Stimulated activated CD8-positive, alpha-beta memory T cell treated with anti-CD3 and anti-CD28 coated beads, Interleukin-7, amount 100 ng/mL, for 24 hours (primary cell): ENCODE measurements at regions not wholly inside any gene's neighbourhood (a gene's known extent, or its start where the extent isn't known, plus 50 kb on each side); places are given as distances from the start of the nearest gene placed in this dataset.
"Not testable (repeated sequence)": the region's sequence is repeated elsewhere in the genome, so short reads cannot be mapped to it uniquely, and the experiment has no call there.

Source experiments
- DNase-seq: peaks from one replicate; pipeline ENCODE4 v3.0.0-alpha.2; 2020; ENCODE audit warnings: low read depth

DNA sequence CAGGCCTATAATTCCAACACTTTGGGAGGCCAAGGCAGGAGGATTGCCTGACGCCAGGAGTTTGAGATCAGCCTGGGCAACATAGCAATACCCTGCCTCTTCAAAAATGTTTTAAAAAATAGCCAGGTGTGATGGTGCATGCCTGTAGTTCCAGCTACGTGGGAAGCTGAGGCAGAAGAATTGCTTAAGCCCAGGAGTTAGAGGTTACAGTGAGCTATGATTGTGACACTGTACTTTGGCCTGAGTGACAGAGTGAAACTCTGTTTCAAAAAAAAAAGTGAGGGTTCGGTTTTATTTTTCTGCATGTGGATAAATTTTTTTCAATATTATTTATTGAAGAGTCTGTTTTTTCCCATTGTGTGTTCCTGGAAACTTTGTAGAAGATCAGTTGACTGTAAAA, 208.1 kb downstream of the SLC4A3 start:
- DNase-seq = no peak

DNA sequence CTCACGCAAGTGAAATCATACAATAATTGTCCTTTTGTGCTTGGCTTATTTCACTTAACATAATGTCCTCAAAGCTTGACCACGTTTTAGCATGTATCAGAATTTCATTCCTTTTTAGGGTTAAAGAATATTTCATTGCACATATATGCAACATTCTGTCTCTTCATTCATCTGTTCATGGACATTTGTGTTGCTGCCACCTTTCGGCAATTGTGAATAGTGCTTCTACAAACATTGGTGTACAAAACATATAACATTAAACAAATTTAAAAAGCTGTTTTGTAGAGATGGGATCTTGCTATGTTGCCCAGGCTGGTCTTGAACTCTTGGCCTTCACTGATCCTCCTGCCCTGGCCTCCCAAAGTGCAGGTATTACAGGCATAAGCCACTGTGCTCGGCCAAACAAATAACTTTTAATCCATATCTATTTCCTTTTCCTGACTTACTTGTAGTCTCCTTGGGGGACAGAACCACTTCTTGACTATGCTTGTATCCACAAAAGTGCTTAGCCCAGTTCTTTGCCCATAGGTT, 209.3 kb downstream of the SLC4A3 start:
- DNase-seq = no peak

DNA sequence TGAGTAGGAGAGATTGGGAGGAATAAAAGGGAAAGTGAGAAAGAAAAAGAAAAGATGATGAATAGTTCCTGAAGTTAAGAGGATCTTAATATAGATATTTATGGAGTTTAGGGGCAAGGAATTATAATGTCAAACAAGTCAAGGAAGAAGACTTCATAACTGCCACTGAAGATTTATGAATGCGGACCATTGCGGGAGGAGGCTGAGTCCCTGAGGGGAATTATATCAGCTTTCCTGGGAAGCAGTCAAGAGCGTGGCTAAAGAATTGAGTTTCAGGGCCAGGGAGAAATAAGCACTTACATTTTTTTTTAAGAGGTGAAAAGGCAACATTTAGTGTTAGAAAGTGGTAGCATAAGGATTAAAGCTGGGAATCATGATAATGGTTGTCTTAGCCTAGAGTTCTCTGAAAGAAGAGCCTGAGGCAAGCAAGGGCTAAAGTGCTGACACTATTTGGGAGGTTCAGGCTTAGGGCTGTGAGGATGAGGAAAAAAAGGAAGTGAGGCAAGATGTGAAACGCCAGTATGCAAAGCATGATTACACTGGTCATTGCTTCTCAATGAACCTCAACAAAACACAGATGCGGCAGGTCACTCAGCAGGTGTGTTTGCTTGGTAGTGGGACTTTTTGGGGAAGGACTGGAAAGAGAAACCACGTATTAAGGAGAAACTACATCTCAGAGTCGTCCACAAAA, 217.1 kb downstream of the SLC4A3 start:
- DNase-seq = no peak

DNA sequence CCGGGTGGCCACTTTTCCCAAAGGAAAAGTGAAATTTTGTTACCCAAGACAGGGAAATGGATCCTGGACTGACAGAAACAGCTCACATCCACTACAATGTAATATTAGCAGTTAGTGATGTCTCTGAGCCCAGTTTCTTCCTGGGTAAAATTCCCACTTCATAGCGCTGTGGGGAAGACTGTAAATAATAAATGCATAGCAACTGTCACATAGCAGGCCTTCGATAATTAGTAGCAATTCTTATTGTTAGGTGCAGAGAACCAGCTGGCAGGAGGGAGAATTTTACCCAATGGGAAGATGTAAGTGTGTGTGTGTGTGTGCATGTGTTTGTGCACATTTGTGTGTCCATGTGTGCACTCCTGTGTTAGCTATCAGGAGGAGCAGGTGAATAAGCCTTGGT, 221.5 kb downstream of the SLC4A3 start:
- no peak for DNase-seq

DNA sequence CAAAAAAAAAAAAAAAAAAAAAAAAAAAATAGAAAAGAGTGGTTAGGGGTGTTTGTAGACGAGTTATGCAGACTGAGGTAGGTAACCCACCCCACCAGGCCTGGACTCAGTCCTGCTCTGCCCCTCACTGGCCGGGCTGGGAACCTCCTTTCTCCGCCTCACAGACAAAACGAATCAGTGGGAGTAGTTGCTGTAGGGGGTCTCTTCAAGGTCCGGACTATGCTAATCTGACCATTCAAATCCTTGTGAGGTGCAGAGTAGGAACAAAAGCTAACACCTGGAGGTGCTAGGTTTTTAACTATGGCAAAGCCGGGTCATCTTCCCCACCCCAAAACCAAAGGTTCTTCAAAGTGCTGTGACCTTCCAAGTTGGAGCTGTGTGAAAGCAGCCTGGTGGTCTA, 223.7 kb downstream of the SLC4A3 start:
- no peak for DNase-seq

DNA sequence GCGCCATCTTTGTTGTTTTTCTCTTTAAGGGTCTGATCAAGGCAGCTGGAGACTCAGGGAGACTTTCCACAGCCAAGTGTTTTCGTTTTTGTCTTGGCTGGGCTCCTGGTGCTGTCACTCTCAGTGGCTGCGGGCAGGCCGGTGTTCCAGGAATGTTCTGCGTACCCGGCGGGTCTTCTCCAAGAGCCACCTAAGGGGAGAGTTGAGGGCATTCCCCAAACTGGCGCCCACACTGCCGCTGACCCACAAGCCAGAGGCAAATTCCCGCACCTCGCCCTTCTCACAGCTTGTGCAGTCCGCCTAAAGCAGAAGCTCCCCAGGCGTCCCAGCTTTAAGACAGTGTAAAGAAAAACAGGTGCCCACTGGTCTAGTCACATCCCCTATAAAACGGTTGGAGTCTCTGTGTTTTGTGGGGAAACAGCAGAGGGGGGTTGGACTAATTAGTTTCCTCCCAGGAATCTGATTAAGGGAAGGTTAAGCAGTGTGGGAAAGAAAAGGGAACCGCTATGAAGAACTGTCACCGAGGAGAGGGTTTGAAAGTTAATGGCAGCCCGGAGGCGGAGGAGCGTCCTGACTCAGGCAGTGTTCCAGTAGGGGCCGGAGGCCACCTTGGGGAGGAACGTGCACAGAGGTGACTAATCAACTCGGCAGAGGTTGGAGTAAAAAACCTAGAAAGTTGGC, 224.5 kb downstream of the SLC4A3 start:
- no peak for DNase-seq

DNA sequence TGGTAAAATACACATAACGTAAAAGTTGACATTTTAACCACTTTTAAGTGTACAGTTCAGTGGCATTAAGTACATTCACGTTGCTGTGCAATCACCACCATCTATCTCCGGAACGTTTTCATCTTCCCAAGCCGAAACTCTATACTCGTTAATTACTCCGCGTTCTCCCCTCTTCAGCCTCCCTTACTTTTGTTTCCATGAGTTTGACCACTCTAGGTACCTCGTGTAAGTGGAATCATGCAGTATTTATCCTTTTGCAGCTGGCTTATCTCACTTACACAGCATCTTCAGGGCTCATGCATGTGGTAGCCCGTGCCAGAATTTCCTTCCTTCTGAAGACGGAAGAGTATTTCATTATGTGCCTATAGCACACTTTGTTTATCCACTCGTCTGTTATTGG, 225.2 kb downstream of the SLC4A3 start:
- no peak for DNase-seq

DNA sequence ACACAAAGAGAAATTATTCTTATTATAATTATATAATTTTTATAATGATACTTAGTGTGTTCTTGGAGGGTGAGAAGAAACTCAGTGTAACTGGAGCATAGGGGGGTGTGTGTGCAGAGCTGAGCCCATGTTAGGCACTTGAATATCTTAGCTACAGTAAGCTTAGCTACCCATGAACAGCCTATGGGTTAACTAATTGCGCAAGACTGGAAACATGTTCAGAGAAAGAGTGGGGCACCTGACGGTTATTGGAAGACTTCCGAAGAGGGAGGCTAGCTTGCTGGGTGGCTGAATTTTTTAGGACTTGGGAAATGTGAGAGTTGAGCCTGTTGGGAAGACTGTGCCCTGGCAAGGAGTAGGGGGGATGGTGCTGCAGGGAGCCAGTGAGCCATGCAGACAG, 229.2 kb downstream of the SLC4A3 start:
- DNase-seq = no peak

DNA sequence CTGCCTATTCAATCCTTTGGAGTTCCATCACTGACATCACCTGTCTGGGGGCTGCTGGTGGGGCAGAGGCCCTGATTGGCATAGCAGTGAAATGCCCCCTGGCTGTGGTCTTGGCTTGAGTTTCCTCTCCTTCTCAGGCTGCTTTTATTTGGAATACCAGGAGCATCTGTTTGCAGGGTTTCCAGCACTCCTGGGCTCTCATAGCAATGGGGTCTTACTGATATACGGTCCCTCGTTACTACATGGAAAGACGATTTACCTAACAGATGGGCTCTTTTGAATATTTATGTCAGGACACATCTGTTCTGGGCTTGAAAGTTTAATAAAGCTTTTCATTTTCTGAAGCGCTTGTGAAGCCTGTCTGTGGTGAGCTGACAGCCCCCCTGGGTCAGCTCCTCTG, 230.3 kb downstream of the SLC4A3 start:
- no peak for DNase-seq

DNA sequence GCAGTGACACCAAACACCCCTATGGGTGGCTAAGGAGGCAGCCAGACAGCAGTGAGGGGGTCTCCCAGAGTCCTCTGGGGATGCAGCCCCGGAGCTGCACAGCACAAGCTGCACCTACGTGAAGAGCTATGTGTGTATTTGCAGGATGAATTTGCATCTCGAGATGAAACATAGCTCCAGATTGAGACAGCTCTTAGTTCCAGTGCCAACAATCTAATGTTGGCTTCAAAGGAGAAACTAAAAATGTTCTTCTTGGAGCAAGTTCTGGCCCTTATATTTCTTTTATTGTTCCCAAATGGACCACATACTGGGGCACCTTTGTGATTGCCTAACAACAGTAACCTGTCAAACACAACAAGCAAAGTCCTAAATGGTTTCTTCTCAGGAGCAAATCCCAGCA, 233.9 kb downstream of the SLC4A3 start:
- DNase-seq = no peak

DNA sequence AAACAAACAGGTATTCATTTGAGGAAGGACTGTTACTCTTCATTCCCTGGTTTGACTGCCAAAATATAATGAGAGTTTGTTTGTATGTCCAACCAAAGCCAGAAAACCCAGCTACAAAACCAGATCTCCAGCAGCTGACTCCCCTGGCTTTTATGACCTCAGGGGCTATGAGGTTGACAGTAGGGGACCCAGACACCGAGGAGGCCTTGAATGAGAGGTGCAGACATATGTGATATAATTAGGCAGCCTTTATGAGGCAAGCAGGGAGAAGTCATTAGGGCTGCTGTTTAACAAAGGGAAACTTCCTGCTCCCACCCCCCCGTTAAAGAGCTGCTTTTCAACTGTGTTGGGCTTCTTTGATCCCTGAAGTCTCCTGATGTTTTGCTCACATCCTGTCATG, 236.7 kb downstream of the SLC4A3 start:
- no peak for DNase-seq

DNA sequence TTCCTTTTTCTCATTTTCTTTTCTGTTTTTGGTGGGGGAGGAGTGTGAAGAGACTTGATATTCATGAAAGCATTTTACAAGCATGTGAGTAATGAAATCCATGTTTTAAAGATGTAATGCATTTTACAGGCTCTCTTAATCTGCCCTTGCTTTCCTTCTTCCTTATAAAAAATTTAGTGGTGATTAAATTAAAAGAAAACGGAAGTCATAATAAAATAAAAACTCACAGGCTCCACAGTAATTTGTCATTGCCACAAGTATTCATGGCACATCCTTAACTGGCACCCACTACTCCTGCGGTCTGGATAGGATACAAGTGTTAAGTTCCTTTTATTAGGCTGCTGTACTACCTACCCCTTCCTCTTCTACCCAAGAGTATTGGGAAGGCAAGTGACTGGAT, 241.2 kb downstream of the SLC4A3 start:
- no peak for DNase-seq

DNA sequence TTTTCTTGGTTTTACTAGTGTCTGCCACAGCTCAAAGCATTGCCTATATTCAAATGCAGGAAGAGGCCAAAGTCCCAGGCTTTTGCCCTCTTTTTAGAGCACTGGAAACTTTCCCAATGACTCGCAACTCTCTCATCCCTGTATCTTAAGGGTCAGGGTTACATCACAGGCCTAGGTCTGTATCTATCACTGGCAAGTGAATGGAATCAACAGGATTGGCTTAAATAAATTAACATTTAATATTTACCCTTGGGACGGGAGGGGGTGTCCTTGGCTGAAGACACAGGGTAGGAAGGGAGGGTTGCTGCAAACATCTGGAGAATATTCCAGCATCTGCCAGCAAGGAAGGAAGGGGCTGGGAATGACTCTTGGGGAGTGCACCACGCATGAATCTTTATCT, 242.6 kb downstream of the SLC4A3 start:
- DNase-seq = no peak

DNA sequence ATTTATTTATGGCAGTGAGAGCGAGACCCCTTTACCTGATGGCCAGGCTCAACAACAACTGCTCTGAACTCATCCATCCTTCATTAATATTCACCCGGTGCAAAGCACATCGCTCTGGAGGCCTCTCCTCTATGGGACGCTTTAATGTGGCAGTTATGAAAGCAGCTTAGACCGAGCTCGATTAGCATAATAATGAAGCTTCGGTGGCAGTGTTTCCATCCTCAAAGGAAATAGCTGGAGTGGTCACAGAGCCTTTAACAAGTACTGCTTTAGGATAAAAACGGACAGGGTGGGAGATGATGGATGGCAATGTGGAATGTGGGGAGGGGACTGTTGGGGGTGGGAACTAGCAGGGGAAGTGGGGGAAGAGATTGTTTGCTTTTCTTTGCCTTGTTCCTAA, 243.9 kb downstream of the SLC4A3 start:
- DNase-seq = no peak

DNA sequence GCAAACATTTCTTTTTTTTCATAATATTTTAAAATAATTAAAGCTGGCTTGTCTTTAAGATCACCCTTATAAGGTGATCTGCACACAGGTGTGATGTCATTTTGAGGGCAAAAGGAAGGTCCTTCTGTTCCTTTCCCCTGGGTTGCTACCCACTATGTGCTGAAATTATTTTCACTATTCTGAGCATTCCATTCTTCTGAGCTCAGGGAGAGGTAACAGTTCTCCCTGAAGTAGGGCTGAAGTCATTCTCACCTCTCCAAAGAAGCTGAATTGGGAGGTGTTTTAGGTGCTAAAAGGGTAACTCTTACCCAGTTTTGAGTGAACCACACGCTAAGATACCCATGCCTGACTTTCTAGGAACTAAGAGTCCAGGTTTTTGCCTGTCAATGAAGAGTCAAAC, 247.6 kb downstream of the SLC4A3 start:
- no peak for DNase-seq

DNA sequence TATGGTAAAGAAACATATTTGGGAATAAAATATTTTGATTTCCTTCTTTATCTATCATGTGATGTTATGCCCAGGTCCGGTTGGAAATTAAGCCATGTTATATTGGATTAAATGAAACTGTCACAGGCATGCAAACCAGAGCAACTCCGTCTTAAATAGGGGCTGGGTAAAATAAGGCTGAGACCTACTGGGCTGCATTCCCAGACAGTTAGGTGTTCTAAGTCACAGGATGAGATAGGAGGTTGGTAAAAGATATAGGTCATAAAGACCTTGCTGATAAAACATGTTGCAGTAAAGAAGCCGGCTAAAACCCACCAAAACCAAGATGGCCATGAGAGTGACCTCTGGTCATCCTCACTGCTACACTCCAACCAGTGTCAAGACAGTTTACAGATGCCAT, 248.6 kb downstream of the SLC4A3 start:
- DNase-seq = not testable (repeated sequence)

DNA sequence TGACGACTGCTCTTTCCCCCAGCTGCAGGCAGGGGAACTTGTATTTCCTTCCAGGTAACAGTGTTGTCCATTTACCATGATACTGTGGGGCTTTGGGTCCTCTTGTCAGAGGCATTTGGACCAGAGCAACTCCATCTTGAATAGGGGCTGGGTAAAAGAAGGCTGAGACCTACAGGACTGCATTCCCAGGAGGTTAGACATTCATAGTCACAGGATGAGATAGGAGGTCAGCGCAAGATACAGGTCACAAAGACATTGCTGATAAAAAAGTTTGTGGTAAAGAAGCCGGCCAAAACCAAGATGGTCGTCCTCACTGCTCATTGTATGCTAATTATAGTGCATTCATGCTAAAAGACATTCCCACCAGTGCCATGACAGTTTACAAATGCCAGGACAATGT, 249.5 kb downstream of the SLC4A3 start:
- no peak for DNase-seq

DNA sequence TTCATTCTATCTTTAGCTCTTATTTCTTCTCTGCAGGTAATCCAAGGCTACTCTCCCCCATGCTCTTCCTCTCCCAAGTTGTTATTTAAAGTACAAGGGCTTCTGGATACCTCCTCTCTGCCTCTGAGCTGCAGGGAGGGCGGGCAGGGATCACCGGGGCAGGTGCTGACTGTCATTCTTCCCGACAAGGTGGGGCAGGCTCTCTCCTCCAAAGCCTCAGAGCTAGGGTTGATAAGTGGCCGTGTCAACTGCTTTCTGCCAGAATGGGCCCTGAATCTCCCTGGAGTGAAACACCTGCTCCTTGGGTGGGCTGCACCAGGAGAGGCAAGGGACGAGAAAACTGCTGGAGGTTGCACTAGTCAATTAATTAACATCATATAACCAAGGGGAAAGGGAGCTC, 250.3 kb downstream of the SLC4A3 start:
- no peak for DNase-seq

DNA sequence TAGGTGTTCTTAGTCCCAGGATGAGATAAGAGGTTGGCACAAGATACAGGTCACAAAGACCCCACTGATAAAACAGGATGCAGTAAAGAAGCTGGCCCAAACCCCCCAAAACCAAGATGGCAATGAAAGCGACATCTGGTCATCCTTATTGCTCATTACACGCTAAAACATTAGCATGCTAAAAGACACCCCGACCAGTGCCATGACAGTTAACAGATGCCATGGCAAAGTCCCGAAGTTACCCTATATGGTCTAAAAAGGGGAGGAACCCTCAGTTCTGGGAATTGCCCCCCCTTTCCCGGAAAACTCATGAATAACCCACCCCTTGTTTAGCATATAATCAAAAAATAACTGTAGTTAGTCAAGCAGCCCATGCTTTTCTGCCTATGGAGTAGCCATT, 251.1 kb downstream of the SLC4A3 start:
- DNase-seq = no peak

DNA sequence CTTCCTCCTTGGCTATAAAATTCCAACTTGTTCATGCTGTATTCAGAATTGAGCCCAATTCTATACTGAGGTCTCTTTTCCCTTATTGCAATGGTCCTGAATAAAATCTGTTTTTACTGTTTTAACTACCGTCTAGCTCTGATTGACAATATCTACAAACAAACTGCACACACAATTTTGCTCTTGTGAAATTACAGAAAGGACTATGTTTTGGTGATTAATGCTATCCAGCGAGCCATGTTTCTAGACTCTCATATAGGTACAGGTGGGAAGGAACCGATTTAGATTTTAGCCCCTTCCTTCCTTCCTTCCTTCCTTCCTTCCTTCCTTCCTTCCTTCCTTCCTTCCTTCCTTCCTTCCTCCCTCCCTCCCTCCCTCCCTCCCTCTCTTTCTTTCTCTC, 254.4 kb downstream of the SLC4A3 start:
- no peak for DNase-seq

DNA sequence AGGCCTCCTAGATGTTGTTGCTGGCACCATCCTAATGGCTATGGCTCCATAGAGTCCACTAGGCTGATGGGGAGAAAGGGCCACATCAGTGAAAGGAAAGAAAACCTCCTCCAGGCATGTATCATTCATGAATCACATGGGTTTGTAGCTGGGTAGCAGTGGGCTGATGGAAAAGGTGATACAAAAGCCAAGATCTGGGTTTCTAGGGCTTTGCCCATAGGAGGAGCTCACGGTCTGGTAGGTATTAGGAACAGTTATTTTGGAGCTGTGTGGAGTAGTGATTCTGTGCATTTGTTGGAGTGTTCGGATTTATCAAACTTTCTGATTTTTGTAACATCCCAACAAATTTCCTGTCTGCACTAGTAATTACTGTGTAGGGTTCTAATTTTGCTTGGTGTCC, 259.2 kb downstream of the SLC4A3 start:
- DNase-seq = no peak

DNA sequence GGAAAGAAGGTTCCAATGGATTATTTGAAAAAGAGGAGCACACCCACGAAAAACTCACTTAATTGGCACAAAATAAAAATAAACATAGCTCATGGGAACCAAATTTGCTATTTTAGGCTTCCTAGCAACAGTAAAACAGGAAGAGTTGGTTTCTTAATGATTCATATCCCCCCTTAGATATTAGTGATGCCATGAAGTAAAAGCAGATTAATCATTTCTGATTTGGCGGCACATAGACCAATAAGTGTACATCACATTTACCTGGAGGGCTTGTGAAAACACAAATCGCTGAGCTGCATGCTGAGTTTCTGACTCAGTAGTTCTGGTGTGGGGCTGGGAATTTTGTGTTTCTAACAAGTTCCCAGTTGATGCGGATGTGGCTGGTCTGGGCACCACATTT, 260.4 kb downstream of the SLC4A3 start:
- no peak for DNase-seq

DNA sequence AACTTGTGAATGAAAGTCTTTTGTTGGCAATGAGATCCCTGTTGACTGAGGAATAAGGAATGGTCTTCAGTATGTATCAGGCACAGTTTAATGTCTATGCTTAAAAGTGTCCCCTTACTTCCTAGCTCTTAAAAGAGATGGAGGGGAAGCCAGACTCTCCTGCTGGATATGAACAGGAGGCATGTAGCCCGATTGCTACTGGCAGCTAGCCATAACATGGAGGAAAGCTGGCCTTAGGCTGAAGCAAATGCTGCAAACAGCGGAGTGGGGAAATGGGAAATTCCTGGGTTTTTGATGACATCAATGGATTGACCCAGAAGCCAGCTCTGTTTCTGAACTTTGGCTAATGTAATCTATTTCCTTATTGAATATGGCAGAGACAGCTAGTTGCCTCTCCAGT, 266.1 kb downstream of the SLC4A3 start:
- DNase-seq = no peak

DNA sequence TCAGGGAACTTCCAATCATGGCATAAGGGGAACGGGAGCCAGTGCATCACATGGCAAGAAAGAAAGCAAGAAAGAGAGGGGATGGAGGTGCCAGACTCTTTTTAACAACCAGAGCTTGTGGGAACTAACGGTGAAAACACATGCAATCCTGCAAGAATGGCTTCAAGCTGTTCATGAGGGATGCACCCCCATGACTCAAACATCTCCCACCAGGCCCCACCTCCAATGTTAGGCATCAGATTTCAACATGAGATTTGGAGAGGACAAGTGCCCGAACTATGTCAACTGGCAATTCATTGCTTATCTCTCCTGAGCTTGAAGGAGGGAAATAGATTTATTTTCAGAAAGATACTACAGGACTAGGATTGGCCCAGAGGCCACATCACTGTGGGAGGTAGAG, 270.0 kb downstream of the SLC4A3 start:
- no peak for DNase-seq
